Uterus (tissue), 2 donors: ENCODE measurements at regions not wholly inside any gene's neighbourhood (a gene's known extent, or its start where the extent isn't known, plus 50 kb on each side); places are given as distances from the start of the nearest gene placed in this dataset.

Experiments
- CTCF ChIP-seq, 4 experiments: fragments of 200-600 bp in 2 of 4; fragments of 450-650 bp in 2 of 4; sonication (generic) in 2 of 4; IDR thresholded peaks; one replicate each; pipeline ENCODE4 v1.5.1; 2016 to 2019; ENCODE audit warnings: antibody characterized with exemption in 4 of 4, mild to moderate bottlenecking in 2 of 4, moderate library complexity in 1 of 4
- POLR2A ChIP-seq, 2 donors: fragments of 450-650 bp; IDR thresholded peaks; one replicate each; pipeline ENCODE4 v1.6.1; 2016; ENCODE audit warnings: antibody characterized with exemption in 2 of 2, mild to moderate bottlenecking in 1 of 2, moderate library complexity in 1 of 2

- TF ChIP-seq CTCF (IDR thresholded peaks at IDR 0.05) (no peak), POLR2A (IDR thresholded peaks at IDR 0.05) (no peak)
Measured at GRCh38 chr6:150740453-150740852, 125.0 kb upstream of the MTHFD1L start.
